Body of pancreas (tissue), 4 donors: ENCODE measurements at regions not wholly inside any gene's neighbourhood (a gene's known extent, or its start where the extent isn't known, plus 50 kb on each side); places are given as distances from the start of the nearest gene placed in this dataset.

Source experiments
- ATAC-seq: fragments of 150-250 bp; one replicate; pipeline ENCODE4 v1.9.1; 2016
- DNase-seq, 4 donors: peaks; one replicate each; pipeline ENCODE4 v3.0.0-alpha.2; 2019
- H3K27ac ChIP-seq, 4 donors: fragments of 200-600 bp; sonication (generic); 1 replicate in 3 of 4; 2 replicates in 1 of 4; pipeline versions ENCODE4 v1.5.1 to v1.6.1; 2016 to 2019; ENCODE audit warnings: mild to moderate bottlenecking in 1 of 4, mixed read lengths in 1 of 4, moderate library complexity in 1 of 4
- H3K27me3 ChIP-seq, 2 donors: fragments of 200-600 bp; sonication (generic); one replicate each; pipeline ENCODE4 v1.6.0; 2016; ENCODE audit warnings: mild to moderate bottlenecking in 1 of 2
- H3K36me3 ChIP-seq, 2 donors: fragments of 200-600 bp; sonication (generic); replicated peaks in 1 of 2; 2 replicates each; pipeline ENCODE4 v1.5.1; 2016; ENCODE audit warnings: low read depth in 2 of 2; ENCODE audit not compliant: insufficient read depth in 1 of 2
- H3K4me1 ChIP-seq: fragments of 200-600 bp; sonication (generic); one replicate; pipeline ENCODE4 v1.6.0; 2016
- H3K4me3 ChIP-seq, 2 donors: fragments of 200-600 bp; sonication (generic); 1 replicate in 1 of 2; 2 replicates in 1 of 2; pipeline ENCODE4 v1.5.1; 2016 to 2019
- H3K9me3 ChIP-seq, 3 donors: fragments of 200-600 bp; sonication (generic); 1 replicate in 2 of 3; 2 replicates in 1 of 3; pipeline ENCODE4 v1.5.1; 2016
- POLR2A ChIP-seq, 3 donors: fragments of 450-650 bp; IDR thresholded peaks; one replicate each; pipeline ENCODE4 v1.6.1; 2016; ENCODE audit warnings: antibody characterized with exemption in 3 of 3, mild to moderate bottlenecking in 2 of 3
- WGBS, 2 donors: methylation state at CpG; one replicate each; pipeline ENCODE4 v1.1.5; 2017; 5-methylcytosine and 5-hydroxymethylcytosine counted together
- intact Hi-C: fragments of 100-400 bp; cut with DNase I; formaldehyde crosslinking; loops from one replicate; pipeline ENCODE4 v1.15.1; 2023
- TF ChIP-seq, protein P1 (sequence below), 7 experiments: fragments of 450-650 bp in 4 of 7; fragments of 200-600 bp in 3 of 7; sonication (generic) in 3 of 7; IDR thresholded peaks; one replicate each; pipeline ENCODE4 v1.5.1; 2016 to 2019; ENCODE audit warnings: antibody characterized with exemption in 7 of 7

GRCh38 chr13:31963631-31964030 lies 67.9 kb upstream of the FRY start:
- Histone ChIP-seq H3K9me3 (no peaks in the 10 kb centered on the region), H3K36me3 (no peaks in the 10 kb centered on the region), H3K27me3 (no peaks in the 10 kb centered on the region), H3K4me3 (no peak overlapping the region), H3K27ac (no peak overlapping the region), H3K4me1 (peaks cover 26% of the 10 kb centered on the region)
- ATAC-seq (no peak), DNase-seq (no peak)
- intact Hi-C loops, result no loop called here
- no peak for TF ChIP-seq POLR2A (IDR thresholded peaks at IDR 0.05)
- TF ChIP-seq, protein P1, sequence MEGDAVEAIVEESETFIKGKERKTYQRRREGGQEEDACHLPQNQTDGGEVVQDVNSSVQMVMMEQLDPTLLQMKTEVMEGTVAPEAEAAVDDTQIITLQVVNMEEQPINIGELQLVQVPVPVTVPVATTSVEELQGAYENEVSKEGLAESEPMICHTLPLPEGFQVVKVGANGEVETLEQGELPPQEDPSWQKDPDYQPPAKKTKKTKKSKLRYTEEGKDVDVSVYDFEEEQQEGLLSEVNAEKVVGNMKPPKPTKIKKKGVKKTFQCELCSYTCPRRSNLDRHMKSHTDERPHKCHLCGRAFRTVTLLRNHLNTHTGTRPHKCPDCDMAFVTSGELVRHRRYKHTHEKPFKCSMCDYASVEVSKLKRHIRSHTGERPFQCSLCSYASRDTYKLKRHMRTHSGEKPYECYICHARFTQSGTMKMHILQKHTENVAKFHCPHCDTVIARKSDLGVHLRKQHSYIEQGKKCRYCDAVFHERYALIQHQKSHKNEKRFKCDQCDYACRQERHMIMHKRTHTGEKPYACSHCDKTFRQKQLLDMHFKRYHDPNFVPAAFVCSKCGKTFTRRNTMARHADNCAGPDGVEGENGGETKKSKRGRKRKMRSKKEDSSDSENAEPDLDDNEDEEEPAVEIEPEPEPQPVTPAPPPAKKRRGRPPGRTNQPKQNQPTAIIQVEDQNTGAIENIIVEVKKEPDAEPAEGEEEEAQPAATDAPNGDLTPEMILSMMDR (IDR thresholded peaks at IDR 0.05), result no peak
- 84 to 100% methylated on average over 1 of the region's 1 CpG for WGBS, 2 donors

DNA sequence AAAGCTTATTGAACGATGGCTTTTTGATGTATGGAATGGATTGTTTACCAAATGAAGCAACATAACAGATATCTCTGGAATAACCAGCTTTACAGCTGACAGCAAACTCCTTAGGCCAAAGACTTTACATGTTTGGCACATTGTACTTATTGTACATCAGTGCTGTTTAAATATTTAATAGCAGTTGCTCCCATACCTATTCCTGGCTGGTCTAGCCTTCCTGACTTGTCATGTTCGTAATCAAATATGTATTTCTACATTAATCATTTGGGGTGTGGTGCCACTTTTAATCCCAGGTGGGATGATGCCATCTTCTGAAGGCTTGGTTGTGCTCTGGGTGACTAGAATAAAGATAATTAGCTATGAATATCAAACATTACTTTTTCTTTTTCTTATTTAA lies 67.4 kb upstream of the FRY start:
- intact Hi-C loops, result no loop called here
- Histone ChIP-seq H3K9me3 (no peaks in the 10 kb centered on the region), H3K27me3 (no peaks in the 10 kb centered on the region), H3K27ac (no peak overlapping the region), H3K4me3 (no peak overlapping the region), H3K4me1 (peaks cover 27% of the 10 kb centered on the region), H3K36me3 (no peaks in the 10 kb centered on the region)
- no peak for TF ChIP-seq POLR2A (IDR thresholded peaks at IDR 0.05)
- TF ChIP-seq, protein P1 (IDR thresholded peaks at IDR 0.05), result no peak
- DNase-seq, result no peak
- no peak for ATAC-seq
- WGBS, 2 donors, result 54 to 69% methylated on average over 2 of the region's 2 CpGs

GRCh38 chr13:31965361-31966066 lies 66.1 kb upstream of the FRY start:
- DNase-seq, result peak in 2 of 4 donors; percentile 30 to 46
- H3K4me3 ChIP-seq, result no peak overlapping the region
- intact Hi-C loops, result no loop called here
- TF ChIP-seq POLR2A (IDR thresholded peaks at IDR 0.05), result no peak
- TF ChIP-seq, protein P1 (IDR thresholded peaks at IDR 0.05), result peak in 1 of 7 experiments; percentile 4
- peaks cover 27% of the 10 kb centered on the region for H3K4me1 ChIP-seq
- ATAC-seq, result peak; percentile 93
- peak overlapping the region in 3 of 4 donors; percentile 22 to 70 (median 56) for H3K27ac ChIP-seq
- H3K36me3 ChIP-seq, result no peaks in the 10 kb centered on the region
- H3K9me3 ChIP-seq, result no peaks in the 10 kb centered on the region
- H3K27me3 ChIP-seq, result no peaks in the 10 kb centered on the region
- WGBS, 2 donors, result 2 to 19% methylated on average over 3 of the region's 3 CpGs

DNA sequence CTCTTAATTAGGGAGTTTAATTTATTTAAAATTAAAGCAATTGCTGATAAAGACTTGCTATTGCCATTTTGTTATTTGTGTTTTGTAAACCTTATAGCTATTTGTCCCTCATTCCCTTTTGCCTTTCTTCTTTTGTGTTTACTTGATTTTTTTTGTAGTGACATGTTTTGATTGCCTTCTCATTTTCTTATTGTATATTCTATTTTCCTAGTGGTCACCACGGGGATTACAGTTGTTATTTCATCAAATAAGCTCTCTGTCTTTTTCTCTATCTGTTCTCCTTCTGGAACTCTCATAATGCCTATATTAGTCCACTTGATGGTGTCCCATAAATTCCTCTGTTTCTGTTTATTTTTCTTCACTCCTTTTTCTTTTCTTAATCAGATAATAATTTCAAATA lies 64.4 kb upstream of the FRY start:
- intact Hi-C loops, result no loop called here

More for the DNA sequence above, 64.4 kb upstream of the FRY start:
- TF ChIP-seq, protein P1 (IDR thresholded peaks at IDR 0.05), result peak in 5 of 7 experiments; percentile 6 to 27 (median 24)
- TF ChIP-seq POLR2A (IDR thresholded peaks at IDR 0.05), result no peak
- Histone ChIP-seq H3K27me3 (no peaks in the 10 kb centered on the region), H3K4me3 (no peak overlapping the region), H3K36me3 (no peaks in the 10 kb centered on the region), H3K27ac (no peak overlapping the region), H3K9me3 (no peaks in the 10 kb centered on the region), H3K4me1 (peaks cover 27% of the 10 kb centered on the region)
- ATAC-seq, result no peak
- WGBS, 2 donors, result 84 to 93% methylated on average over 1 of the region's 1 CpG
- DNase-seq, result no peak
